ENCODE measurements at regions not wholly inside any gene's neighbourhood (a gene's known extent, or its start where the extent isn't known, plus 50 kb on each side); places are given as distances from the start of the nearest gene placed in this dataset.

DNA sequence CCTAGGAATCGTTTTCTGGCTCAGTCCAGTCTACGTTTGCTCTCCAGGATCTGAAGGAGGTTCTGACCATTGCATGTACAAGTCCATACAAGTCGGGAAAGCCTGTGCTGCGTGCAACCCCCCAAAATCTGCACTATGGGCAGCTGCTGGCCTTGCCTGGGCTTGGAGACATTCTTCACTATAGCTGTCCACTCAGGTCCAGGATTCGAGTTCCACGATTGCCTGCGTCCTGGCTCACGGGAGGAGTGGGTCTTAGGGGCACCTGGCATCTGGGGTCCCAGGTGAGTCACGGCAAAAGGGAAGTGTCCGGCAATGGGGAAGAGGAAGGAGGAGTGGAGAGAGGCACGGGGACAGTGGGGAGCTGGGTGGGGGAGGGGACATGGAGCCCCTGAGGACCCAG lies 563.0 kb downstream of the BRD1 start:
- no peak overlapping the region for H3K4me3 ChIP-seq (replicated peaks; ENCODE audit: low read depth, low read length)
- no peaks in the 10 kb centered on the region for H3K27me3 ChIP-seq (replicated peaks; ENCODE audit: control insufficient read depth, insufficient read depth, low read length)
- TF ChIP-seq, protein P1, sequence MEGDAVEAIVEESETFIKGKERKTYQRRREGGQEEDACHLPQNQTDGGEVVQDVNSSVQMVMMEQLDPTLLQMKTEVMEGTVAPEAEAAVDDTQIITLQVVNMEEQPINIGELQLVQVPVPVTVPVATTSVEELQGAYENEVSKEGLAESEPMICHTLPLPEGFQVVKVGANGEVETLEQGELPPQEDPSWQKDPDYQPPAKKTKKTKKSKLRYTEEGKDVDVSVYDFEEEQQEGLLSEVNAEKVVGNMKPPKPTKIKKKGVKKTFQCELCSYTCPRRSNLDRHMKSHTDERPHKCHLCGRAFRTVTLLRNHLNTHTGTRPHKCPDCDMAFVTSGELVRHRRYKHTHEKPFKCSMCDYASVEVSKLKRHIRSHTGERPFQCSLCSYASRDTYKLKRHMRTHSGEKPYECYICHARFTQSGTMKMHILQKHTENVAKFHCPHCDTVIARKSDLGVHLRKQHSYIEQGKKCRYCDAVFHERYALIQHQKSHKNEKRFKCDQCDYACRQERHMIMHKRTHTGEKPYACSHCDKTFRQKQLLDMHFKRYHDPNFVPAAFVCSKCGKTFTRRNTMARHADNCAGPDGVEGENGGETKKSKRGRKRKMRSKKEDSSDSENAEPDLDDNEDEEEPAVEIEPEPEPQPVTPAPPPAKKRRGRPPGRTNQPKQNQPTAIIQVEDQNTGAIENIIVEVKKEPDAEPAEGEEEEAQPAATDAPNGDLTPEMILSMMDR (IDR thresholded peaks at IDR 0.05; ENCODE audit: insufficient read depth, low read length, poor library complexity, severe bottlenecking), result no peak
- H3K36me3 ChIP-seq (ENCODE audit: control insufficient read depth, insufficient read depth, low read length), result no peaks in the 10 kb centered on the region
- no peak for DNase-seq (ENCODE audit: extremely low read depth, insufficient read length)

DNA sequence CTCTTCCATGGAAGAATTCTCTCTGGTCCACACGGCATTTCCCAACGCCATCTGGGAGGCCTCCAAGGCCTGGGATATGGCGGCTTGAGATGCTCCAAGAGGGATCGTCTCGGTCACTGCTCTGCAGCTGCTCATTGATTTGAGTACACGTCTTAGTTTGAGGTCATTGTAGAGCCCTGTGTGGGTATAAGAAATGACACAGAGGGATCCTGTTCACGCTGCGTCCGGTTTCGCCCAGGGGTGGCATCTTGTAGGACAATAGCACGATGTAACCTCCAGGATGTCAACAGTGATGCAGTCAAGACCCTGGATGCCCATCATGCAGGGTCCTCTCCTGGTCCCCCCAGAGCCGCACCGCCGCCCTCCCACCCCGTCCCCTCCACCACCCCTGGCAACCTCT lies 564.6 kb downstream of the BRD1 start:
- Histone ChIP-seq H3K4me3 (replicated peaks; ENCODE audit: low read depth, low read length) (no peak overlapping the region), H3K27me3 (replicated peaks; ENCODE audit: control insufficient read depth, insufficient read depth, low read length) (no peaks in the 10 kb centered on the region), H3K36me3 (ENCODE audit: control insufficient read depth, insufficient read depth, low read length) (no peaks in the 10 kb centered on the region)
- DNase-seq (ENCODE audit: extremely low read depth, insufficient read length), result no peak
- TF ChIP-seq, protein P1 (IDR thresholded peaks at IDR 0.05; ENCODE audit: insufficient read depth, low read length, poor library complexity, severe bottlenecking), result no peak

DNA sequence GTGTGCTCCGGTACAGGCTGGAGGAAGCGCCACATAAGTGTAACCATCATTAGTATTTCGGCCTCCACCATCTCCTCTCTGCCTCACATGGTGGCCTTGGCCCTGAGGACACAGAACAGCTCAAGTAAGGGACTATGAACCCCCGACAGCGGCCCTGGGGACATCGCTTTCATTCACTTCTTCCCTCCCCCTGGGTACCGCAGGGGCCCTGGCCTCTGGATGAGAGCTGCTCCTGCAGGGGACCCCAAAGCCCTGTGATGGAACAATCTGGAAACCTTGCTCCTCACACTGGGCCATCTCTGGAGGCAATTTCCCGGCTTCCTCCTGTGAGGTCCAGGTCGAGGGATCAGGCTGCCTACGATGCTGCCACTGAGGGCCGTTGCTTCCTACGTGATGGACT lies 565.5 kb downstream of the BRD1 start:
- TF ChIP-seq, protein P1 (IDR thresholded peaks at IDR 0.05; ENCODE audit: insufficient read depth, low read length, poor library complexity, severe bottlenecking), result no peak
- DNase-seq (ENCODE audit: extremely low read depth, insufficient read length), result no peak
- H3K36me3 ChIP-seq (ENCODE audit: control insufficient read depth, insufficient read depth, low read length), result no peaks in the 10 kb centered on the region
- H3K4me3 ChIP-seq (replicated peaks; ENCODE audit: low read depth, low read length), result no peak overlapping the region
- H3K27me3 ChIP-seq (replicated peaks; ENCODE audit: control insufficient read depth, insufficient read depth, low read length), result no peaks in the 10 kb centered on the region

DNA sequence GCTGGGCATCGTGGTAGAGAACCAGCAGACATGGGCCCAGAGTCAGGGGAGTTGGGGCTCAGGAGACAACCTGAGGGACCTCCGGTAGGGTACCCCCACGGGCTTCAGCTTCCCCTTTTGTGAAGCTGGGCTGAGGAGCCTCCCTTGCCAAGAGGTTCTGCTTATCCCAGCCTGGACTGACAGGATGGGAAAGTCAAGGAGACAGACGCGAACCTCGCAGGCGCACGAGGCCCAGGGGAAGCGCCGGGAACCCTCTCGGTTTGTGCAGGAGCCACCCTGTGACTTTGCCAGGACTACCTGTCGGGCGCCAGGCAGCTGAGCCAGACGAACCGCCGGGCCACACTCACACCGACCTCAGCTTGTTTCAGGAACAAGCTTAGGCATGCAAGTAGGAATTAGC lies 566.1 kb downstream of the BRD1 start:
- Histone ChIP-seq H3K27me3 (replicated peaks; ENCODE audit: control insufficient read depth, insufficient read depth, low read length) (no peaks in the 10 kb centered on the region), H3K4me3 (replicated peaks; ENCODE audit: low read depth, low read length) (no peak overlapping the region), H3K36me3 (ENCODE audit: control insufficient read depth, insufficient read depth, low read length) (no peaks in the 10 kb centered on the region)
- TF ChIP-seq, protein P1 (IDR thresholded peaks at IDR 0.05; ENCODE audit: insufficient read depth, low read length, poor library complexity, severe bottlenecking), result no peak
- DNase-seq (ENCODE audit: extremely low read depth, insufficient read length), result no peak

DNA sequence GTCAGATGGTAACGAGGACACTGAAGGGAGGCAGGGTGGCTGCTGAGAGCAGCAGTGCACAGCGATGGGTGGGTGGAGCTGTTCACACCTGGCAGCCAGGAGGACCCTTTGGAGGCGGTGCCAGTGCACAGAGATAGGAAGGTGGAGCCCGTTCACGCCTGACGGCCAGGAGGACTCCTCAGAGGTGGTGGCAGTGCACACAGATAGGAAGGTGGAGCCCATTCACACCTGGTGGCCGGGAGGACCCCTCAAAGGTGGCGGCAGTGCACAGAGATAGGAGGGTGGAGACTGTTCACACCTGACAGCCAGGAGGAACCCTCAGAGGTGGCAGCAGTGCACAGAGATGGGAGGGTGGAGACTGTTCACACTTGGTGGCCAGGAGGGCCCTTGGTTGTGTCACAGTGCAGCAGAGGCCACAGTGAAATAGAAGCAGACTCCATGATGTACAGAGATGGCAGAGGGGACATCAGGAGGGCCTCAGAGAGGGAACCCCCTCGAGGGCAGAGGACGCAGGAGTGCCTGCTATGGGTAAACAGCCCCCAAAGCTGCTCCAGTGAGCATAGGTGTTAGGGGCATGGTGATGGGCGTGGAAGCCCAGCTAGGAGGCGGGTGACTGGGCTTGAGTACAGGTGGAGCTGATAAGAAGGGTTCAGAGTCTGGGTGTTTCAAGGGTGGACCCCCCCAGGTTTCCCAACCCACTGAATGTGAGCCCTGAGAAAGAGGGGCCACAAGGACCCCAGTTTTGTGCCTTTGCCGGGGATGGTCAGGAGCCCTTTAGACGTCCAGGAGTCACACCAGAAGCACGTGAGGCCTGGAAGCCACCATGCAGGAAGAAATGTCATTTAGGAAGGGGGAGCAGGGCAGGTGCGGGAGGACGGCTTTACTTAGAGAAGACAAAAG lies 566.7 kb downstream of the BRD1 start:
- Histone ChIP-seq H3K36me3 (ENCODE audit: control insufficient read depth, insufficient read depth, low read length) (no peaks in the 10 kb centered on the region), H3K4me3 (replicated peaks; ENCODE audit: low read depth, low read length) (no peak overlapping the region), H3K27me3 (replicated peaks; ENCODE audit: control insufficient read depth, insufficient read depth, low read length) (no peaks in the 10 kb centered on the region)
- TF ChIP-seq, protein P1 (IDR thresholded peaks at IDR 0.05; ENCODE audit: insufficient read depth, low read length, poor library complexity, severe bottlenecking), result no peak
- DNase-seq (ENCODE audit: extremely low read depth, insufficient read length), result no peak
